ENCODE measurements at regions not wholly inside any gene's neighbourhood (a gene's known extent, or its start where the extent isn't known, plus 50 kb on each side); places are given as distances from the start of the nearest gene placed in this dataset.
A peak's percentile ranks its signal among the peaks of the same experiment; 100 is the strongest.

DNA sequence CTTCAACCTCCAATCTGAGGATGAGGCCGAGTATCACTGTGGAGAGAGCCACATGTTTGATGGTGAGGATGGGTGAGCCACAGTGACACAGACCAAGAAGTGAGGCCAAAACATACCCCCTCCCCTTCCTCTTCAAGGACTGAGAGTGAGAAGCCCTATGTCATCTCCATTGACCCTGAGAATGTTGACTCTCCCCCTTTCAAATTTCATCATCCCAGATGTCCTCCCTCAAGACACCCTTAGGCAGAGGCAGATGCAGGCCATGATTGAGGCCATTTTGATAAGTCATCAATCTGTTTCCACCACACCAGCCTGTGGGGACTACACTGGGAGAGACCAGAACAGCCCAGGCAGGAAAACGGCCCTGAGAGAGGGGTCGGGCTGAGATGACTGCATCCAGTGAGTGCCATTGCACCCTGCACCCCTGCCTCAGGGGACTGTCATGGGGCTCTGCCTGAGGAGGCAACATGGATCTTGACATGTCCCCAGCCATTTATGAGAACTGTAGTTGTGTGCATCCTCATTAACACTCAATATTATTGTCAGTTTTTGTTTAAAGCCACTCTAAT lies 84.2 kb upstream of the IGLL5 start:
- intact Hi-C loops (cut with micrococcal nuclease), result loop anchor here (5.0 kb wide), 1 partner anchor 51 kb away; no protein-coding TSS in a partner anchor
- Mint-ChIP-seq H3K4me1 (peaks cover 2% of the 10 kb centered on the region), H3K9me3 (no peaks in the 10 kb centered on the region), H3K27me3 (peaks cover 14% of the 10 kb centered on the region), H3K27ac (no peak overlapping the region), H3K4me3 (no peak overlapping the region), H3K36me3 (ENCODE audit: low read depth) (no peaks in the 10 kb centered on the region)
- POLR2A ChIA-PET, result no interaction called here
- CTCF ChIA-PET, result interaction anchor here (0.9 to 1.6 kb wide), 4 partner anchors 14 to 155 kb away, joined by 3 to 7 read pairs (median 4); no protein-coding TSS in a partner anchor
- DNase-seq (no peak), ATAC-seq (ENCODE audit: low read depth) (no peak)
- TF ChIP-seq, protein P1, sequence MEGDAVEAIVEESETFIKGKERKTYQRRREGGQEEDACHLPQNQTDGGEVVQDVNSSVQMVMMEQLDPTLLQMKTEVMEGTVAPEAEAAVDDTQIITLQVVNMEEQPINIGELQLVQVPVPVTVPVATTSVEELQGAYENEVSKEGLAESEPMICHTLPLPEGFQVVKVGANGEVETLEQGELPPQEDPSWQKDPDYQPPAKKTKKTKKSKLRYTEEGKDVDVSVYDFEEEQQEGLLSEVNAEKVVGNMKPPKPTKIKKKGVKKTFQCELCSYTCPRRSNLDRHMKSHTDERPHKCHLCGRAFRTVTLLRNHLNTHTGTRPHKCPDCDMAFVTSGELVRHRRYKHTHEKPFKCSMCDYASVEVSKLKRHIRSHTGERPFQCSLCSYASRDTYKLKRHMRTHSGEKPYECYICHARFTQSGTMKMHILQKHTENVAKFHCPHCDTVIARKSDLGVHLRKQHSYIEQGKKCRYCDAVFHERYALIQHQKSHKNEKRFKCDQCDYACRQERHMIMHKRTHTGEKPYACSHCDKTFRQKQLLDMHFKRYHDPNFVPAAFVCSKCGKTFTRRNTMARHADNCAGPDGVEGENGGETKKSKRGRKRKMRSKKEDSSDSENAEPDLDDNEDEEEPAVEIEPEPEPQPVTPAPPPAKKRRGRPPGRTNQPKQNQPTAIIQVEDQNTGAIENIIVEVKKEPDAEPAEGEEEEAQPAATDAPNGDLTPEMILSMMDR (IDR thresholded peaks at IDR 0.05), result no peak

DNA sequence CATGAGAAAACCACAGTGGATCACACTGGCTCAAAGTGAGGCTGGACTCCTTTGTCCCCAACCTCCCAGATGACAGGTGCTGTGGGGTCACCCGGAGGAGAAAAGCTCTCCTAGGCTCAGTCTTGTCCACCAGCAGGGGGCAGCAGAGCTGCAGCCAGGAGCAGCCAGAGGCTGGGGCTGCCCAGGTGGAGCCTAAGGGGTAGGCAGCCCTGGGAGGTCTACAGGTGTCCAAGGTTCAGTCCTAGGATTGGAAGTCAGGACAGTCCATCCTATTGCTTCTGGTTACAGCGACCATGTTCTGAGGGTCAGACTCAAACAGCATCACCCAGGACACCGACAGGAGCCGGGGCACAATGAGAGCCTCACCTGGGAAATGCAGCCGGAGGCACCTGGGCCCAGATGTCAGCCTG lies 77.6 kb upstream of the IGLL5 start:
- intact Hi-C loops (cut with micrococcal nuclease), result loop anchor here (1.0 kb wide), 3 partner anchors 22 to 144 kb away; no protein-coding TSS in a partner anchor
- DNase-seq, result peak; percentile 60
- peaks cover 21% of the 10 kb centered on the region for H3K4me1 Mint-ChIP-seq
- H3K9me3 Mint-ChIP-seq, result no peaks in the 10 kb centered on the region
- H3K27me3 Mint-ChIP-seq, result peaks cover 3% of the 10 kb centered on the region
- ATAC-seq (ENCODE audit: low read depth), result peak; percentile 76
- no peak overlapping the region for H3K27ac Mint-ChIP-seq
- TF ChIP-seq, protein P1 (IDR thresholded peaks at IDR 0.05), result peak; percentile 80
- no peak overlapping the region for H3K4me3 Mint-ChIP-seq
- H3K36me3 Mint-ChIP-seq (ENCODE audit: low read depth), result no peaks in the 10 kb centered on the region
- ChIA-PET POLR2A (interaction anchor here (0.6 to 4.4 kb wide), 7 partner anchors 9 to 125 kb away, joined by 3 to 17 read pairs (median 5); no protein-coding TSS in a partner anchor), CTCF (interaction anchor here (0.6 to 9.8 kb wide), 35 partner anchors 9 to 318 kb away, joined by 3 to 151 read pairs (median 5); no protein-coding TSS in a partner anchor)

DNA sequence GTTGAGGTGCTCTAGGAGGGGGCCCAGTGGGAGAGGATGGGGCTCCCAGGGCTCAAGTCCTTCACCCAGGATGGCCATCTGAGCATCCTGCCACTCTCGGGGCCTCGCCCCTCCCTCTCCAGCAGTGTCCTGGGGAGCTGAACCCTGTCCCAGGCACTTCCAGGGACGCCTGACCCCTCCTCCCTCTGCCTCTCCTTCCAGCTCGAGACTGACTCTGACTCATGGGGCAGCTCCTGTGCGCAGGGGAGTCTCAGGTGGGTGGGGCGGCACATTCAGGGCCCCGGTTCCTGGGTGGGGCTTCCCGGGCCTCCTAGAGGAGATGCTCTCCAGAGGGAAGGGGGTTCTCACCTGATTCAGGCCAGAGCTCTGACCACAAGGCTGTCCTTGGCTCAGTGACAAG lies 77.1 kb upstream of the IGLL5 start:
- ATAC-seq (ENCODE audit: low read depth) (no peak), DNase-seq (no peak)
- no peaks in the 10 kb centered on the region for H3K9me3 Mint-ChIP-seq
- no peak overlapping the region for H3K4me3 Mint-ChIP-seq
- ChIA-PET POLR2A (interaction anchor here (0.8 to 4.4 kb wide), 7 partner anchors 8 to 145 kb away, joined by 3 to 17 read pairs (median 5); no protein-coding TSS in a partner anchor), CTCF (interaction anchor here (0.7 to 9.8 kb wide), 31 partner anchors 8 to 150 kb away, joined by 3 to 151 read pairs (median 5); no protein-coding TSS in a partner anchor)
- H3K4me1 Mint-ChIP-seq, result peaks cover 21% of the 10 kb centered on the region
- H3K27me3 Mint-ChIP-seq, result peaks cover 3% of the 10 kb centered on the region
- H3K36me3 Mint-ChIP-seq (ENCODE audit: low read depth), result no peaks in the 10 kb centered on the region
- intact Hi-C loops (cut with micrococcal nuclease), result loop anchor here (1.0 kb wide), 3 partner anchors 22 to 144 kb away; no protein-coding TSS in a partner anchor
- TF ChIP-seq, protein P1 (IDR thresholded peaks at IDR 0.05), result no peak
- no peak overlapping the region for H3K27ac Mint-ChIP-seq

DNA sequence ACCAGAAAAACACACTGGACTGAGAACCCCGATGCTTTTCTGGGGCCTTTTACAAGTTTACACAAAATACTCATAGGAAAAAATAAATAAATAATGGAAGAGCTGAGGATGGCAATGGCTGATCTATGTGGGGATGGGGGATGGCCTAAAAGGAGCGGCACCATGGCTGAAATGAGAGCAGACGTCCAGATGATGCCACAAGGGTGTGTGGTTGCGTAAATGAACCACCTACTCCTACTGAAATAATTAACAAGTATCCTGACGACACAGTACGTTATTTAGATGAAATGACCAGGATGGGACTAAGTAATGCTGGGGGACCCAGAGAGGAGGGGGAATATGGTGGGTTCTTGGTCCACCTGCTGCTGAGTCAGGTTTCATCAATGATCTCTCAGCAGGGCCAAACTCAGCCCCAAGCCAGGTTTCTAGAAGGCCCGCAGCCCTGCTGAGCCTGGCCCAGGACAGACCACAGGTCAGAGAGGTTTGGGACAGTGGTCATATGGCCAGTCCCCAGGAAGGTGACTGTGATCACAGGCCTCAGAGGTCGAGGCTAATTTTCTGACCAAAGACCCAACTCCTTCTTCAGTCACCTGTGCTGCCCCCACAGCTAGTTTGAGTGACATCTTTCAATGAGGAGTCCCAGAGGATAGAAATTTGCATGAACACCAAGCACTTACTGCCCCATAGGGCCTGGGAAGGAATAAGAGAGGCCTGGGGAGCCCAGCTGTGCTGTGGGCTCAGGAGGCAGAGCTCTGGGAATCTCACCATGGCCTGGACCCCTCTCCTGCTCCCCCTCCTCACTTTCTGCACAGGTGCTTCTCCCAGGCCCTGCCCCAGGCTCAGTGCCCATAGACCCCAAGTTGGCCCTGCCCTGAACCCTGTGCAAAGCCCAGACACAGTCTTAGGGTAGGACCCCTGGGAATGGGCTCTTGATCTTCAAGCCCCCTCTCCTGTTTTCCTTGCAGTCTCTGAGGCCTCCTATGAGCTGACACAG lies 76.3 kb upstream of the IGLL5 start:
- TF ChIP-seq, protein P1 (IDR thresholded peaks at IDR 0.05), result no peak
- Mint-ChIP-seq H3K27me3 (peaks cover 10% of the 10 kb centered on the region), H3K36me3 (ENCODE audit: low read depth) (no peaks in the 10 kb centered on the region), H3K9me3 (no peaks in the 10 kb centered on the region), H3K27ac (peak overlapping the region; percentile 53), H3K4me3 (peak overlapping the region; percentile 11), H3K4me1 (peaks cover 26% of the 10 kb centered on the region)
- POLR2A ChIA-PET, result interaction anchor here (0.9 to 4.4 kb wide), 3 partner anchors 73 to 144 kb away, joined by 3 to 17 read pairs (median 17); no protein-coding TSS in a partner anchor
- CTCF ChIA-PET, result interaction anchor here (1.1 to 9.8 kb wide), 16 partner anchors 12 to 149 kb away, joined by 3 to 151 read pairs (median 10); no protein-coding TSS in a partner anchor
- intact Hi-C loops (cut with micrococcal nuclease), result loop anchor here (1.0 kb wide), 1 partner anchor 37 kb away; no protein-coding TSS in a partner anchor
- DNase-seq, result no peak
- peak; percentile 40 for ATAC-seq (ENCODE audit: low read depth)

Data from activated B cell treated with CpG ODN at 0.5 μM for 24 hours (primary cell).